Coronary artery (tissue), 2 donors: ENCODE measurements at regions not wholly inside any gene's neighbourhood (a gene's known extent, or its start where the extent isn't known, plus 50 kb on each side); places are given as distances from the start of the nearest gene placed in this dataset.

Experiments used
- DNase-seq: peaks from one replicate; pipeline ENCODE4 v3.0.0-alpha.2; 2017; ENCODE audit warnings: low spot score
- H3K27ac ChIP-seq, 2 donors: fragments of 200-600 bp; sonication (generic); one replicate each; pipeline ENCODE4 v1.5.1; 2016 to 2019
- H3K4me3 ChIP-seq: fragments of 200-600 bp; sonication (generic); 2 replicates; pipeline ENCODE4 v1.5.1; 2016; ENCODE audit warnings: mild to moderate bottlenecking, moderate library complexity
- CTCF ChIP-seq: fragments of 200-600 bp; sonication (generic); IDR thresholded peaks from one replicate; pipeline ENCODE4 v1.5.1; 2019; ENCODE audit warnings: antibody characterized with exemption

GRCh38 chr2:240302041-240302440 lies 133.4 kb upstream of the GPC1 start:
- TF ChIP-seq CTCF, result no peak
- DNase-seq, result no peak
- Histone ChIP-seq H3K4me3 (no peak overlapping the region), H3K27ac (no peak overlapping the region)

GRCh38 chr2:240302933-240303595 lies 132.4 kb upstream of the GPC1 start:
- Histone ChIP-seq H3K4me3 (no peak overlapping the region), H3K27ac (no peak overlapping the region)
- no peak for TF ChIP-seq CTCF
- peak; percentile 35 for DNase-seq

GRCh38 chr2:240303896-240304745 lies 131.3 kb upstream of the GPC1 start:
- peak; percentile 72 for DNase-seq
- no peak for TF ChIP-seq CTCF
- no peak overlapping the region for H3K4me3 ChIP-seq
- no peak overlapping the region for H3K27ac ChIP-seq

GRCh38 chr2:240304746-240305161 lies 130.7 kb upstream of the GPC1 start:
- no peak overlapping the region for H3K4me3 ChIP-seq
- no peak for TF ChIP-seq CTCF
- DNase-seq, result no peak
- H3K27ac ChIP-seq, result no peak overlapping the region

- no peak overlapping the region for H3K27ac ChIP-seq
- H3K4me3 ChIP-seq, result no peak overlapping the region
- no peak for TF ChIP-seq CTCF
- DNase-seq, result peak; percentile 21
These were observed 130.0 kb upstream of the GPC1 start for GRCh38 chr2:240305369-240305962.

- DNase-seq, result no peak
- TF ChIP-seq CTCF, result no peak
- no peak overlapping the region for H3K27ac ChIP-seq
- H3K4me3 ChIP-seq, result no peak overlapping the region
These were observed 129.3 kb upstream of the GPC1 start for GRCh38 chr2:240306185-240306584.
